H1 (cell line): ENCODE measurements at regions not wholly inside any gene's neighbourhood (a gene's known extent, or its start where the extent isn't known, plus 50 kb on each side); places are given as distances from the start of the nearest gene placed in this dataset.

Experiments
- CTCF ChIA-PET: fragments of 300-600 bp; sonication (Branson Sonifier 250); formaldehyde crosslinking; loops from one replicate; lab custom pipeline; 2021; ENCODE audit not compliant: partially characterized antibody; lab: Charles Lee
- POLR2A ChIA-PET: fragments of 300-600 bp; sonication (Branson Sonifier 250); formaldehyde crosslinking; loops from one replicate; lab custom pipeline; 2021; ENCODE audit warnings: inconsistent platforms; ENCODE audit not compliant: partially characterized antibody; lab: Charles Lee
- DNase-seq, 2 experiments: peaks; one replicate each; pipeline versions ENCODE4 v3.0.0 to v3.0.0-alpha.2; 2010 to 2022; ENCODE audit warnings: low spot score in 2 of 2, low read depth in 1 of 2, mixed read lengths in 1 of 2
- FAIRE-seq: peaks from 2 replicates; lab custom pipeline; 2011; peaks lifted over from hg19 to GRCh38; lab: Jason Lieb, UNC
- H2AFZ ChIP-seq: 2 replicates; pipeline ENCODE4 v1.8.1; 2012; ENCODE audit warnings: low read length, inconsistent platforms
- H2AK5ac ChIP-seq: 2 replicates; pipeline ENCODE4 v1.6.1; 2013; ENCODE audit warnings: low read depth, low read length
- H2BK120ac ChIP-seq: replicated peaks from 2 replicates; pipeline ENCODE3; 2013; ENCODE audit warnings: low read depth, low read length, inconsistent platforms
- H2BK12ac ChIP-seq: 2 replicates; pipeline ENCODE4 v1.6.1; 2013; ENCODE audit warnings: low read depth, low read length
- H2BK15ac ChIP-seq: 2 replicates; pipeline ENCODE4 v1.6.1; 2013; ENCODE audit warnings: low read length
- H2BK20ac ChIP-seq: 2 replicates; pipeline ENCODE4 v1.6.1; 2013; ENCODE audit warnings: low read length
- H2BK5ac ChIP-seq: 2 replicates; pipeline ENCODE4 v1.6.1; 2013; ENCODE audit warnings: low read depth, low read length
- H3K14ac ChIP-seq: 2 replicates; pipeline ENCODE4 v1.6.1; 2013; ENCODE audit warnings: inconsistent platforms; ENCODE audit not compliant: insufficient read length
- H3K18ac ChIP-seq: 2 replicates; pipeline ENCODE4 v1.6.1; 2013; ENCODE audit warnings: low read length; ENCODE audit errors: extremely low read depth
- H3K23ac ChIP-seq: 2 replicates; pipeline ENCODE4 v1.6.1; 2013; ENCODE audit warnings: inconsistent platforms; ENCODE audit not compliant: insufficient read length
- H3K23me2 ChIP-seq: 2 replicates; pipeline ENCODE4 v1.6.1; 2013; ENCODE audit warnings: low read depth, low read length
- H3K27ac ChIP-seq: 2 replicates; pipeline ENCODE4 v1.6.1; 2011; ENCODE audit warnings: low read depth, low read length, inconsistent platforms
- H3K27me3 ChIP-seq, 4 experiments: replicated peaks in 1 of 4; 1 replicate in 1 of 4; 2 replicates in 3 of 4; pipeline versions ENCODE4 v1.6.1 to v1.8.1; 2011 to 2013; ENCODE audit warnings: low read length in 3 of 4, mild to moderate bottlenecking in 3 of 4, inconsistent platforms in 2 of 4, mixed read lengths in 2 of 4, moderate library complexity in 1 of 4; ENCODE audit not compliant: control insufficient read depth in 3 of 4, insufficient read depth in 3 of 4; ENCODE audit errors: extremely low read depth in 1 of 4
- H3K36me3 ChIP-seq, 4 experiments: 2 replicates each; pipeline versions ENCODE4 v1.6.1 to v1.8.1; 2011 to 2013; ENCODE audit warnings: mild to moderate bottlenecking in 4 of 4, low read length in 3 of 4, moderate library complexity in 2 of 4, control low read depth in 1 of 4, inconsistent platforms in 1 of 4; ENCODE audit not compliant: insufficient read depth in 4 of 4, control insufficient read depth in 2 of 4
- H3K4ac ChIP-seq: replicated peaks from 2 replicates; pipeline ENCODE3; 2013; ENCODE audit warnings: low read length, low read depth, mixed read lengths, inconsistent platforms; ENCODE audit not compliant: insufficient read length
- H3K4me1 ChIP-seq, 4 experiments: replicated peaks in 1 of 4; 1 replicate in 1 of 4; 2 replicates in 3 of 4; pipeline versions ENCODE4 v1.6.1 to v1.8.1; 2011 to 2013; ENCODE audit warnings: low read length in 3 of 4, inconsistent platforms in 2 of 4, mixed read lengths in 1 of 4; ENCODE audit not compliant: insufficient read depth in 4 of 4, control insufficient read depth in 3 of 4
- H3K4me2 ChIP-seq, 2 experiments: 2 replicates each; pipeline versions ENCODE4 v1.6.1 to v1.8.1; 2011 to 2013; ENCODE audit warnings: low read depth in 2 of 2, low read length in 2 of 2, control low read depth in 1 of 2, inconsistent platforms in 1 of 2, mild to moderate bottlenecking in 1 of 2; ENCODE audit not compliant: insufficient read depth in 1 of 2
- H3K4me3 ChIP-seq, 4 experiments: fragments of 200-600, 300-600 bp in 1 of 4; sonication (generic), shearing (Covaris generic), sonication (Bioruptor Twin) in 1 of 4; 2 replicates each; pipeline versions ENCODE4 v1.5.1 to v1.8.1; 2011 to 2016; ENCODE audit warnings: low read length in 4 of 4, low read depth in 3 of 4, control low read depth in 2 of 4, inconsistent platforms in 2 of 4, mild to moderate bottlenecking in 2 of 4, mixed read lengths in 1 of 4, moderate library complexity in 1 of 4; ENCODE audit not compliant: insufficient read depth in 2 of 4; ENCODE audit errors: extremely low read depth in 1 of 4
- H3K56ac ChIP-seq: replicated peaks from 2 replicates; pipeline ENCODE3; 2013; ENCODE audit warnings: low read depth, mild to moderate bottlenecking, mixed read lengths, low read length, inconsistent platforms; ENCODE audit not compliant: insufficient read length
- H3K79me1 ChIP-seq: 2 replicates; pipeline ENCODE4 v1.6.1; 2013; ENCODE audit warnings: low read depth, low read length, control low read depth
- H3K79me2 ChIP-seq, 2 experiments: 2 replicates each; pipeline versions ENCODE4 v1.6.1 to v1.8.1; 2012 to 2013; ENCODE audit warnings: low read length in 2 of 2, mild to moderate bottlenecking in 2 of 2, inconsistent platforms in 1 of 2; ENCODE audit not compliant: insufficient read depth in 2 of 2, control insufficient read depth in 1 of 2
- H3K9ac ChIP-seq, 4 experiments: replicated peaks in 1 of 4; 1 replicate in 1 of 4; 2 replicates in 3 of 4; pipeline versions ENCODE4 v1.6.1 to v1.8.1; 2011 to 2013; ENCODE audit warnings: low read depth in 3 of 4, low read length in 3 of 4, control low read depth in 2 of 4, mild to moderate bottlenecking in 2 of 4, moderate library complexity in 2 of 4, inconsistent platforms in 1 of 4; ENCODE audit errors: extremely low read depth in 1 of 4
- H3K9me3 ChIP-seq, 2 experiments: 2 replicates each; pipeline versions ENCODE4 v1.6.1 to v1.8.1; 2012 to 2013; ENCODE audit warnings: mild to moderate bottlenecking in 2 of 2, moderate library complexity in 2 of 2, control low read depth in 1 of 2, inconsistent platforms in 1 of 2, low read depth in 1 of 2, low read length in 1 of 2, mixed read lengths in 1 of 2; ENCODE audit not compliant: insufficient read depth in 2 of 2
- H4K20me1 ChIP-seq, 2 experiments: replicated peaks in 1 of 2; 2 replicates each; pipeline versions ENCODE3 to v1.8.1; 2011 to 2013; ENCODE audit warnings: inconsistent platforms in 2 of 2, low read length in 2 of 2, mild to moderate bottlenecking in 1 of 2; ENCODE audit not compliant: insufficient read depth in 2 of 2, control insufficient read depth in 1 of 2
- H4K5ac ChIP-seq: 2 replicates; pipeline ENCODE4 v1.6.1; 2013; ENCODE audit warnings: low read length, low read depth, mixed read lengths, inconsistent platforms; ENCODE audit not compliant: insufficient read length
- H4K8ac ChIP-seq: 2 replicates; pipeline ENCODE4 v1.8.0; 2013; ENCODE audit warnings: mild to moderate bottlenecking, moderate library complexity, low read length, inconsistent platforms; ENCODE audit not compliant: insufficient read depth; ENCODE audit errors: extremely low read depth
- H4K91ac ChIP-seq: replicated peaks from 2 replicates; pipeline ENCODE3; 2013; ENCODE audit warnings: low read length, mixed read lengths, inconsistent platforms; ENCODE audit not compliant: insufficient read length
- BRCA1 ChIP-seq: IDR thresholded peaks from 2 replicates; pipeline ENCODE4 v1.6.1; 2012; ENCODE audit warnings: low read depth, low read length, improper control_type of control experiment
- CEBPB ChIP-seq: IDR thresholded peaks from 2 replicates; pipeline ENCODE4 v1.6.1; 2012; ENCODE audit warnings: low read depth, low read length
- CTBP2 ChIP-seq: IDR thresholded peaks from 2 replicates; pipeline ENCODE4 v1.7.0; 2011; ENCODE audit warnings: borderline replicate concordance, mild to moderate bottlenecking, moderate library complexity, mixed read lengths, low read length; ENCODE audit not compliant: insufficient read depth, insufficient read length
- EP300 ChIP-seq, 2 experiments: IDR thresholded peaks; 1 replicate in 1 of 2; 2 replicates in 1 of 2; pipeline ENCODE4 v1.6.1; 2011 to 2012; ENCODE audit warnings: low read depth in 2 of 2, low read length in 2 of 2, mild to moderate bottlenecking in 2 of 2, borderline replicate concordance in 1 of 2, inconsistent platforms in 1 of 2, moderate library complexity in 1 of 2
- HDAC6 ChIP-seq: IDR thresholded peaks from one replicate; pipeline ENCODE4 v1.7.1; 2012; ENCODE audit warnings: low read depth, mild to moderate bottlenecking, inconsistent platforms, low read length, moderate library complexity
- JUN ChIP-seq: IDR thresholded peaks from 2 replicates; pipeline ENCODE4 v1.6.1; 2011; ENCODE audit warnings: low read depth, mild to moderate bottlenecking, improper control_type of control experiment, low read length
- JUND ChIP-seq: IDR thresholded peaks from 2 replicates; pipeline ENCODE4 v1.6.1; 2011; ENCODE audit warnings: mild to moderate bottlenecking, improper control_type of control experiment, low read length
- KDM4A ChIP-seq: IDR thresholded peaks from one replicate; pipeline ENCODE4 v1.7.1; 2012; ENCODE audit warnings: low read depth, mild to moderate bottlenecking, moderate library complexity, low read length, inconsistent platforms; ENCODE audit not compliant: severe bottlenecking
- KDM5A ChIP-seq: fragments of 200-600 bp; IDR thresholded peaks from 2 replicates; pipeline ENCODE4 v1.7.1; 2012; ENCODE audit warnings: mild to moderate bottlenecking, low read length, inconsistent platforms, mixed read lengths
- POLR2A ChIP-seq, 2 experiments: IDR thresholded peaks; 1 replicate in 1 of 2; 2 replicates in 1 of 2; pipeline ENCODE4 v1.6.1; 2011; ENCODE audit warnings: low read depth in 2 of 2, low read length in 2 of 2, mild to moderate bottlenecking in 2 of 2; ENCODE audit errors: control extremely low read depth in 1 of 2
- SP1 ChIP-seq: IDR thresholded peaks from 2 replicates; pipeline ENCODE4 v1.6.1; 2011; ENCODE audit warnings: low read depth, low read length
- TAF7 ChIP-seq: optimal IDR thresholded peaks from 2 replicates; pipeline ENCODE3; 2011; ENCODE audit warnings: low read depth, mild to moderate bottlenecking, inconsistent platforms, low read length, moderate library complexity, borderline replicate concordance
- YY1 ChIP-seq: IDR thresholded peaks from 2 replicates; pipeline ENCODE4 v1.6.1; 2011; ENCODE audit warnings: low read depth, mild to moderate bottlenecking, low read length
- ZNF274 ChIP-seq: IDR thresholded peaks from 2 replicates; pipeline ENCODE4 v1.7.0; 2012; ENCODE audit warnings: low read length, borderline replicate concordance; ENCODE audit errors: extremely low read depth
- WGBS, 2 experiments: shearing (Covaris generic) in 1 of 2; methylation state at CpG; one replicate each; pipeline versions ENCODE4 v1.1.6 to v1.1.7; 2013 to 2015; ENCODE audit warnings: low lambda C conversion rate in 2 of 2, mixed read lengths in 2 of 2, inconsistent platforms in 1 of 2, low coverage in 1 of 2, missing lambda C conversion rate in 1 of 2; ENCODE audit not compliant: insufficient replicate concordance in 2 of 2, insufficient coverage in 1 of 2, insufficient read length in 1 of 2; ENCODE audit errors: extremely low coverage in 1 of 2, missing lambda C conversion rate in 1 of 2; 5-methylcytosine and 5-hydroxymethylcytosine counted together
- TF ChIP-seq, protein P1 (sequence below): IDR thresholded peaks from 2 replicates; pipeline ENCODE4 v1.6.1; 2012; ENCODE audit warnings: inconsistent platforms

GRCh38 chr6:100946021-100946540 is 65.0 kb upstream of the ASCC3 start:
- Histone ChIP-seq H2AFZ (no peak overlapping the region), H3K27me3 (no peaks in the 10 kb centered on the region), H3K14ac (no peak overlapping the region), H3K23me2 (no peaks in the 10 kb centered on the region), H2BK20ac (no peak overlapping the region), H4K8ac (no peak overlapping the region), H2BK5ac (no peak overlapping the region), H2AK5ac (no peak overlapping the region), H3K9me3 (peaks cover 6 to 13% of the 10 kb centered on the region in 2 experiments; a peak in 3 of 4 replicates), H4K5ac (no peak overlapping the region), H2BK12ac (no peak overlapping the region), H3K79me1 (no peaks in the 10 kb centered on the region), H3K9ac (no peak overlapping the region), H3K36me3 (no peaks in the 10 kb centered on the region; a peak in 1 of 8 replicates), H3K4ac (no peak overlapping the region), H4K20me1 (no peaks in the 10 kb centered on the region), H3K18ac (no peak overlapping the region), H3K27ac (no peak overlapping the region), H3K4me1 (no peaks in the 10 kb centered on the region), H3K79me2 (no peaks in the 10 kb centered on the region), H3K23ac (no peak overlapping the region), H2BK120ac (no peak overlapping the region), H3K4me2 (no peak overlapping the region), H3K56ac (no peak overlapping the region), H4K91ac (no peak overlapping the region), H3K4me3 (no peak overlapping the region), H2BK15ac (no peak overlapping the region)
- ChIA-PET POLR2A (no interaction called here), CTCF (interaction anchor here (1.1 to 1.7 kb wide), 3 partner anchors 10 to 169 kb away, joined by 3 to 4 read pairs (median 4); no protein-coding TSS in a partner anchor)
- DNase-seq, result no peak
- 96% methylated on average over 4 of the region's 4 CpGs; no CpG with 5 or more reads in 1 of the 2 experiments for WGBS, 2 experiments
- FAIRE-seq, result no peak
- TF ChIP-seq CEBPB (no peak), POLR2A (IDR thresholded peaks at IDR 0.05; ENCODE audit: control extremely low read depth in 1 of 2, low read depth in 2 of 2, low read length in 2 of 2) (no peak), BRCA1 (no peak), KDM5A (no peak), CTBP2 (no peak), HDAC6 (no peak), JUND (no peak), EP300 (IDR thresholded peaks at IDR 0.05; ENCODE audit: borderline replicate concordance in 1 of 2, low read depth in 2 of 2, low read length in 2 of 2) (no peak), SP1 (no peak), JUN (no peak), YY1 (no peak), TAF7 (no peak), ZNF274 (no peak), KDM4A (no peak)
- TF ChIP-seq, protein P1, sequence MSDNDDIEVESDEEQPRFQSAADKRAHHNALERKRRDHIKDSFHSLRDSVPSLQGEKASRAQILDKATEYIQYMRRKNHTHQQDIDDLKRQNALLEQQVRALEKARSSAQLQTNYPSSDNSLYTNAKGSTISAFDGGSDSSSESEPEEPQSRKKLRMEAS, result no peak
